A549 (cell line): ENCODE measurements at regions not wholly inside any gene's neighbourhood (a gene's known extent, or its start where the extent isn't known, plus 50 kb on each side); places are given as distances from the start of the nearest gene placed in this dataset.

Source experiments
- CEBPB ChIP-seq, 2 experiments: fragments of >200 bp in 1 of 2; sonication (Bioruptor Twin) in 1 of 2; formaldehyde crosslinking in 1 of 2; IDR thresholded peaks; 2 replicates each; pipeline ENCODE4 v1.6.1; 2012 to 2016
- CTCF ChIP-seq: fragments of >200 bp; sonication (Bioruptor Twin); formaldehyde crosslinking; IDR thresholded peaks from 3 replicates; pipeline ENCODE4 v1.5.1; 2016
- EP300 ChIP-seq, 2 experiments: fragments of >200 bp; sonication (Bioruptor Twin); formaldehyde crosslinking; IDR thresholded peaks; 2 replicates in 1 of 2; 3 replicates in 1 of 2; pipeline ENCODE4 v1.6.1; 2016 to 2017
- FOXS1 ChIP-seq: fragments of 250-450 bp; sonication (Bioruptor Pico); IDR thresholded peaks from 2 replicates; pipeline ENCODE4 v1.5.0; 2020; ENCODE audit warnings: mild to moderate bottlenecking, moderate library complexity
- HDAC2 ChIP-seq: fragments of 200-600 bp; sonication (generic); IDR thresholded peaks from 2 replicates; pipeline ENCODE4 v1.6.1; 2016
- JUN ChIP-seq, 2 experiments: fragments of >200 bp; sonication (Bioruptor Twin); formaldehyde crosslinking; IDR thresholded peaks; 2 replicates in 1 of 2; 3 replicates in 1 of 2; pipeline ENCODE4 v1.6.1; 2016 to 2017
- POLR2A ChIP-seq: IDR thresholded peaks from 2 replicates; pipeline ENCODE4 v1.6.1; 2012; ENCODE audit warnings: mild to moderate bottlenecking, low read length
- TF ChIP-seq, protein P1 (sequence below): fragments of 200-600 bp; sonication (generic); IDR thresholded peaks from 2 replicates; pipeline ENCODE4 v1.6.1; 2016; ENCODE audit warnings: antibody characterized with exemption, mild to moderate bottlenecking, moderate library complexity
- TF ChIP-seq, protein P2 (sequence below): fragments of 150-350 bp; IDR thresholded peaks from 2 replicates; pipeline ENCODE4 v1.6.1; 2014; ENCODE audit warnings: low read depth, mild to moderate bottlenecking, low read length

- TF ChIP-seq, protein P1, sequence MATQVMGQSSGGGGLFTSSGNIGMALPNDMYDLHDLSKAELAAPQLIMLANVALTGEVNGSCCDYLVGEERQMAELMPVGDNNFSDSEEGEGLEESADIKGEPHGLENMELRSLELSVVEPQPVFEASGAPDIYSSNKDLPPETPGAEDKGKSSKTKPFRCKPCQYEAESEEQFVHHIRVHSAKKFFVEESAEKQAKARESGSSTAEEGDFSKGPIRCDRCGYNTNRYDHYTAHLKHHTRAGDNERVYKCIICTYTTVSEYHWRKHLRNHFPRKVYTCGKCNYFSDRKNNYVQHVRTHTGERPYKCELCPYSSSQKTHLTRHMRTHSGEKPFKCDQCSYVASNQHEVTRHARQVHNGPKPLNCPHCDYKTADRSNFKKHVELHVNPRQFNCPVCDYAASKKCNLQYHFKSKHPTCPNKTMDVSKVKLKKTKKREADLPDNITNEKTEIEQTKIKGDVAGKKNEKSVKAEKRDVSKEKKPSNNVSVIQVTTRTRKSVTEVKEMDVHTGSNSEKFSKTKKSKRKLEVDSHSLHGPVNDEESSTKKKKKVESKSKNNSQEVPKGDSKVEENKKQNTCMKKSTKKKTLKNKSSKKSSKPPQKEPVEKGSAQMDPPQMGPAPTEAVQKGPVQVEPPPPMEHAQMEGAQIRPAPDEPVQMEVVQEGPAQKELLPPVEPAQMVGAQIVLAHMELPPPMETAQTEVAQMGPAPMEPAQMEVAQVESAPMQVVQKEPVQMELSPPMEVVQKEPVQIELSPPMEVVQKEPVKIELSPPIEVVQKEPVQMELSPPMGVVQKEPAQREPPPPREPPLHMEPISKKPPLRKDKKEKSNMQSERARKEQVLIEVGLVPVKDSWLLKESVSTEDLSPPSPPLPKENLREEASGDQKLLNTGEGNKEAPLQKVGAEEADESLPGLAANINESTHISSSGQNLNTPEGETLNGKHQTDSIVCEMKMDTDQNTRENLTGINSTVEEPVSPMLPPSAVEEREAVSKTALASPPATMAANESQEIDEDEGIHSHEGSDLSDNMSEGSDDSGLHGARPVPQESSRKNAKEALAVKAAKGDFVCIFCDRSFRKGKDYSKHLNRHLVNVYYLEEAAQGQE = no peak
- TF ChIP-seq CTCF (no peak), POLR2A (no peak), CEBPB (IDR thresholded peaks at IDR 0.05) (no peak), HDAC2 (no peak), JUN (IDR thresholded peaks at IDR 0.05) (no peak), EP300 (IDR thresholded peaks at IDR 0.05) (no peak), FOXS1 (CRISPR knock-in tag) (no peak)
- TF ChIP-seq, protein P2, sequence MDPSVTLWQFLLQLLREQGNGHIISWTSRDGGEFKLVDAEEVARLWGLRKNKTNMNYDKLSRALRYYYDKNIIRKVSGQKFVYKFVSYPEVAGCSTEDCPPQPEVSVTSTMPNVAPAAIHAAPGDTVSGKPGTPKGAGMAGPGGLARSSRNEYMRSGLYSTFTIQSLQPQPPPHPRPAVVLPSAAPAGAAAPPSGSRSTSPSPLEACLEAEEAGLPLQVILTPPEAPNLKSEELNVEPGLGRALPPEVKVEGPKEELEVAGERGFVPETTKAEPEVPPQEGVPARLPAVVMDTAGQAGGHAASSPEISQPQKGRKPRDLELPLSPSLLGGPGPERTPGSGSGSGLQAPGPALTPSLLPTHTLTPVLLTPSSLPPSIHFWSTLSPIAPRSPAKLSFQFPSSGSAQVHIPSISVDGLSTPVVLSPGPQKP = no peak
Observed at GRCh38 chr22:48644997-48645396, 1182.7 kb downstream of the BRD1 start.
